HEK293 (cell line): ENCODE measurements at regions not wholly inside any gene's neighbourhood (a gene's known extent, or its start where the extent isn't known, plus 50 kb on each side); places are given as distances from the start of the nearest gene placed in this dataset.

ENCODE experiments used
- CTCF ChIA-PET: fragments of 350-600 bp; formaldehyde crosslinking; extraction: SDS; loops from one replicate; lab custom pipeline; 2021; ENCODE audit warnings: antibody characterized with exemption; lab: Yijun Ruan, JAX
- POLR2A ChIA-PET: fragments of 300-600 bp; formaldehyde crosslinking; extraction: SDS; loops from one replicate; lab custom pipeline; 2020; ENCODE audit warnings: antibody characterized with exemption, inconsistent platforms; lab: Yijun Ruan, JAX
- H3K27ac ChIP-seq: fragments of 200-500 bp; sonication (Bioruptor generic); 2 replicates; pipeline ENCODE4 v1.5.1; 2014; ENCODE audit warnings: low read depth, low read length, control low read depth, inconsistent platforms; ENCODE audit errors: extremely low read depth
- H3K36me3 ChIP-seq, 2 experiments: fragments of 200-500 bp in 1 of 2; sonication (Bioruptor generic) in 1 of 2; 1 replicate in 1 of 2; 2 replicates in 1 of 2; pipeline ENCODE4 v1.5.1; 2014 to 2017; ENCODE audit warnings: inconsistent platforms in 2 of 2, low read length in 2 of 2; ENCODE audit not compliant: control insufficient read depth in 2 of 2, insufficient read depth in 1 of 2
- H3K4me1 ChIP-seq: fragments of 200-500 bp; sonication (Bioruptor generic); 2 replicates; pipeline ENCODE4 v1.5.1; 2014; ENCODE audit warnings: mild to moderate bottlenecking, low read length, inconsistent platforms; ENCODE audit not compliant: control insufficient read depth, insufficient read depth
- H3K4me3 ChIP-seq: 2 replicates; pipeline ENCODE4 v1.5.1; 2011; ENCODE audit warnings: low read depth, mild to moderate bottlenecking, control low read depth, low read length, moderate library complexity
- H3K9me3 ChIP-seq: fragments of 200-500 bp; sonication (Bioruptor generic); 2 replicates; pipeline ENCODE4 v1.5.1; 2014; ENCODE audit warnings: low read depth, low read length, inconsistent platforms; ENCODE audit not compliant: control insufficient read depth, insufficient read depth
- ELK4 ChIP-seq: IDR thresholded peaks from 2 replicates; pipeline ENCODE4 v1.6.1; 2011; ENCODE audit warnings: mild to moderate bottlenecking, low read depth, low read length, borderline replicate concordance
- IKZF3 ChIP-seq: fragments of 450-650 bp; IDR thresholded peaks from 2 replicates; pipeline ENCODE4 v1.5.0; 2018; ENCODE audit warnings: missing biosample characterization, mild to moderate bottlenecking, missing genetic modification characterization, moderate library complexity
- KLF10 ChIP-seq: fragments of 450-650 bp; IDR thresholded peaks from 2 replicates; pipeline ENCODE4 v1.5.1; 2018; ENCODE audit warnings: missing biosample characterization, mild to moderate bottlenecking, missing genetic modification characterization
- MZF1 ChIP-seq: fragments of 450-650 bp; formaldehyde crosslinking; IDR thresholded peaks from 2 replicates; pipeline ENCODE4 v1.5.1; 2017; ENCODE audit warnings: missing biosample characterization, missing genetic modification characterization, borderline replicate concordance
- PRDM1 ChIP-seq: fragments of 450-650 bp; formaldehyde crosslinking; IDR thresholded peaks from 2 replicates; pipeline ENCODE4; 2016; ENCODE audit warnings: missing biosample characterization, missing genetic modification characterization
- SP2 ChIP-seq: fragments of 450-650 bp; formaldehyde crosslinking; IDR thresholded peaks from 2 replicates; pipeline ENCODE4 v1.5.1; 2016; ENCODE audit warnings: missing biosample characterization, missing genetic modification characterization
- ZFP69B ChIP-seq: fragments of 450-650 bp; formaldehyde crosslinking; IDR thresholded peaks from 2 replicates; pipeline ENCODE4 v1.5.1; 2016; ENCODE audit warnings: missing biosample characterization, missing genetic modification characterization
- ZNF140 ChIP-seq: fragments of 450-650 bp; formaldehyde crosslinking; IDR thresholded peaks from 2 replicates; pipeline ENCODE4 v1.5.1; 2016; ENCODE audit warnings: missing biosample characterization, missing genetic modification characterization
- ZNF16 ChIP-seq: fragments of 450-650 bp; formaldehyde crosslinking; IDR thresholded peaks from 2 replicates; pipeline ENCODE4 v1.5.1; 2016; ENCODE audit warnings: low read depth, missing biosample characterization, missing genetic modification characterization
- ZNF18 ChIP-seq: fragments of 450-650 bp; formaldehyde crosslinking; IDR thresholded peaks from 2 replicates; pipeline ENCODE4 v1.5.1; 2016; ENCODE audit warnings: missing biosample characterization, missing genetic modification characterization
- ZNF184 ChIP-seq: fragments of 450-650 bp; IDR thresholded peaks from 2 replicates; pipeline ENCODE4 v1.5.1; 2018; ENCODE audit warnings: missing biosample characterization, mild to moderate bottlenecking, missing genetic modification characterization
- ZNF26 ChIP-seq: fragments of 450-650 bp; formaldehyde crosslinking; IDR thresholded peaks from 2 replicates; pipeline ENCODE4 v1.5.1; 2016; ENCODE audit warnings: missing biosample characterization, missing genetic modification characterization
- ZNF292 ChIP-seq: fragments of 450-650 bp; formaldehyde crosslinking; IDR thresholded peaks from 2 replicates; pipeline ENCODE4 v1.5.1; 2016; ENCODE audit warnings: low read depth, missing biosample characterization, missing genetic modification characterization, borderline replicate concordance
- ZNF362 ChIP-seq: fragments of 450-650 bp; formaldehyde crosslinking; IDR thresholded peaks from 2 replicates; pipeline ENCODE4 v1.5.1; 2016; ENCODE audit warnings: missing biosample characterization, missing genetic modification characterization
- ZNF37A ChIP-seq: fragments of 450-650 bp; IDR thresholded peaks from 2 replicates; pipeline ENCODE4 v1.5.1; 2018; ENCODE audit warnings: missing biosample characterization, missing genetic modification characterization
- ZNF521 ChIP-seq: fragments of 450-650 bp; formaldehyde crosslinking; IDR thresholded peaks from 2 replicates; pipeline ENCODE4 v1.5.1; 2017; ENCODE audit warnings: missing biosample characterization, mild to moderate bottlenecking, missing genetic modification characterization
- ZNF571 ChIP-seq: fragments of 450-650 bp; formaldehyde crosslinking; IDR thresholded peaks from 2 replicates; pipeline ENCODE4 v1.5.0; 2017; ENCODE audit warnings: missing biosample characterization, missing genetic modification characterization
- ZNF621 ChIP-seq: fragments of 450-650 bp; formaldehyde crosslinking; IDR thresholded peaks from 2 replicates; pipeline ENCODE4 v1.5.1; 2017; ENCODE audit warnings: missing biosample characterization, missing genetic modification characterization
- ZNF747 ChIP-seq: fragments of 450-650 bp; formaldehyde crosslinking; IDR thresholded peaks from 2 replicates; pipeline ENCODE4 v1.5.1; 2016; ENCODE audit warnings: missing biosample characterization, missing genetic modification characterization
- ZNF792 ChIP-seq: fragments of 450-650 bp; formaldehyde crosslinking; IDR thresholded peaks from 2 replicates; pipeline ENCODE4 v1.5.1; 2016; ENCODE audit warnings: missing biosample characterization, missing genetic modification characterization
- ZSCAN23 ChIP-seq: fragments of 450-650 bp; formaldehyde crosslinking; IDR thresholded peaks from 2 replicates; pipeline ENCODE4 v1.5.1; 2016; ENCODE audit warnings: missing biosample characterization, missing genetic modification characterization

- ChIA-PET POLR2A (no interaction called here), CTCF (no interaction called here)
- TF ChIP-seq ZNF571 (tag by site-specific recombination) (no peak), ZNF362 (tag by site-specific recombination) (no peak), SP2 (tag by site-specific recombination) (no peak), ZNF26 (tag by site-specific recombination) (no peak), ZSCAN23 (no peak), ZNF16 (tag by site-specific recombination) (no peak), IKZF3 (tag by site-specific recombination) (no peak), ZNF621 (tag by site-specific recombination) (no peak), ZNF18 (tag by site-specific recombination) (no peak), MZF1 (no peak), ZNF37A (tag by site-specific recombination) (no peak), ZFP69B (tag by site-specific recombination) (no peak), ZNF747 (no peak), KLF10 (tag by site-specific recombination) (no peak), ELK4 (no peak), ZNF792 (tag by site-specific recombination) (no peak), ZNF521 (no peak)
- H3K4me1 ChIP-seq: no peaks in the 10 kb centered on the region
- H3K4me3 ChIP-seq: no peak overlapping the region
- H3K9me3 ChIP-seq: no peaks in the 10 kb centered on the region
- H3K36me3 ChIP-seq: no peaks in the 10 kb centered on the region
- H3K27ac ChIP-seq: no peak overlapping the region
These were observed 656.7 kb upstream of the CCDC54 start for GRCh38 chr3:106720510-106720909.

GRCh38 chr3:106725566-106725965 lies 651.7 kb upstream of the CCDC54 start:
- Histone ChIP-seq H3K9me3 (no peaks in the 10 kb centered on the region), H3K27ac (no peak overlapping the region), H3K4me1 (no peaks in the 10 kb centered on the region), H3K36me3 (no peaks in the 10 kb centered on the region), H3K4me3 (no peak overlapping the region)
- POLR2A ChIA-PET: no interaction called here
- TF ChIP-seq PRDM1 (tag by site-specific recombination) (no peak), ZNF140 (tag by site-specific recombination) (no peak), ZNF292 (tag by site-specific recombination) (no peak), ZNF184 (no peak)
- CTCF ChIA-PET: no interaction called here
